GM19397 (cell line): ENCODE measurements at regions not wholly inside any gene's neighbourhood (a gene's known extent, or its start where the extent isn't known, plus 50 kb on each side); places are given as distances from the start of the nearest gene placed in this dataset.
A peak's percentile ranks its signal among the peaks of the same experiment; 100 is the strongest.

Experiments used
- ATAC-seq: cut with Tn5 transposase; IDR thresholded peaks from one replicate; pipeline ENCODE4 v1.9.1; 2021; ENCODE audit warnings: mild to moderate bottlenecking, moderate library complexity; ENCODE audit not compliant: unreplicated experiment

GRCh38 chr10:108411206-108411605 lies 1246.7 kb upstream of the SORCS1 start:
- no peak for ATAC-seq

GRCh38 chr10:108410236-108410635 lies 1245.7 kb upstream of the SORCS1 start:
- no peak for ATAC-seq

- no peak for ATAC-seq
These were observed 1244.8 kb upstream of the SORCS1 start for GRCh38 chr10:108409306-108409705.

- no peak for ATAC-seq
These were observed 1239.6 kb upstream of the SORCS1 start for GRCh38 chr10:108404155-108404554.

GRCh38 chr10:108399465-108399864 lies 1235.0 kb upstream of the SORCS1 start:
- no peak for ATAC-seq

GRCh38 chr10:108393089-108393488 lies 1228.6 kb upstream of the SORCS1 start:
- ATAC-seq, result no peak

GRCh38 chr10:108392286-108392685 lies 1227.8 kb upstream of the SORCS1 start:
- no peak for ATAC-seq

- no peak for ATAC-seq
These were observed 1224.2 kb upstream of the SORCS1 start for GRCh38 chr10:108388706-108389105.

GRCh38 chr10:108385963-108386362 lies 1221.5 kb upstream of the SORCS1 start:
- ATAC-seq, result no peak

- no peak for ATAC-seq
These were observed 1219.9 kb upstream of the SORCS1 start for GRCh38 chr10:108384378-108384777.

- no peak for ATAC-seq
These were observed 1214.3 kb upstream of the SORCS1 start for GRCh38 chr10:108378779-108379178.

GRCh38 chr10:108375691-108376090 lies 1211.2 kb upstream of the SORCS1 start:
- ATAC-seq, result no peak

GRCh38 chr10:108374991-108375390 lies 1210.5 kb upstream of the SORCS1 start:
- ATAC-seq, result no peak

- ATAC-seq, result no peak
These were observed 1201.0 kb upstream of the SORCS1 start for GRCh38 chr10:108365541-108365940.

- ATAC-seq, result no peak
These were observed 1199.1 kb upstream of the SORCS1 start for GRCh38 chr10:108363576-108363975.

GRCh38 chr10:108362961-108363360 lies 1198.5 kb upstream of the SORCS1 start:
- no peak for ATAC-seq

- no peak for ATAC-seq
These were observed 1197.8 kb upstream of the SORCS1 start for GRCh38 chr10:108362296-108362695.

- ATAC-seq, result no peak
These were observed 1195.7 kb upstream of the SORCS1 start for GRCh38 chr10:108360187-108360586.

GRCh38 chr10:108358912-108359311 lies 1194.4 kb upstream of the SORCS1 start:
- peak; percentile 59 for ATAC-seq

GRCh38 chr10:108352771-108353170 lies 1188.3 kb upstream of the SORCS1 start:
- ATAC-seq, result no peak

- no peak for ATAC-seq
These were observed 1183.7 kb upstream of the SORCS1 start for GRCh38 chr10:108348215-108348614.

GRCh38 chr10:108346066-108346465 lies 1181.6 kb upstream of the SORCS1 start:
- ATAC-seq, result no peak

- no peak for ATAC-seq
These were observed 1173.6 kb upstream of the SORCS1 start for GRCh38 chr10:108338146-108338545.

- ATAC-seq, result no peak
These were observed 1172.3 kb upstream of the SORCS1 start for GRCh38 chr10:108336836-108337235.
